Pancreas (tissue), 10 donors: ENCODE measurements at regions not wholly inside any gene's neighbourhood (a gene's known extent, or its start where the extent isn't known, plus 50 kb on each side); places are given as distances from the start of the nearest gene placed in this dataset.

Experiments
- ATAC-seq, 4 donors: fragments of 200-7000 bp; cut with Tn5 transposase; one replicate each; pipeline versions ENCODE4 v1.8.0 to v1.9.1; 2020; ENCODE audit warnings: mild to moderate bottlenecking in 4 of 4, moderate library complexity in 4 of 4
- DNase-seq, 6 donors: peaks; one replicate each; pipeline ENCODE4 v3.0.0-alpha.2; 2020
- FAIRE-seq: peaks from 2 replicates; lab custom pipeline; 2012; peaks lifted over from hg19 to GRCh38; lab: Jason Lieb, UNC
- H3K27ac ChIP-seq, 4 donors: fragments of 200-600 bp; sonication (generic); 1 replicate in 3 of 4; 2 replicates in 1 of 4; pipeline versions ENCODE4 v1.5.0 to v1.8.0; 2020
- H3K27me3 ChIP-seq, 4 donors: fragments of 200-600 bp; one replicate each; pipeline ENCODE4 v1.8.0; 2021
- H3K36me3 ChIP-seq, 3 donors: fragments of 200-600 bp; sonication (generic) in 1 of 3; one replicate each; pipeline versions ENCODE4 v1.5.0 to v1.8.0; 2020 to 2021
- H3K4me1 ChIP-seq, 3 donors: fragments of 200-600 bp; one replicate each; pipeline ENCODE4 v1.8.0; 2021
- H3K4me3 ChIP-seq, 4 donors: fragments of 200-600 bp; sonication (generic) in 2 of 4; one replicate each; pipeline versions ENCODE4 v1.5.0 to v1.8.0; 2020 to 2021
- H3K9me3 ChIP-seq, 4 donors: fragments of 200-600 bp; one replicate each; pipeline ENCODE4 v1.8.0; 2021
- WGBS, 2 donors: extraction: QIAGEN DNeasy Blood & Tissue Kit; methylation state at CpG; one replicate each; pipeline ENCODE4 v1.1.7; 2013; 5-methylcytosine and 5-hydroxymethylcytosine counted together
- intact Hi-C, 3 donors: fragments of 100-400 bp; cut with DNase I; formaldehyde crosslinking; loops; one replicate each; pipeline versions ENCODE4 v1.11.1 to v1.14.2; 2022
- TF ChIP-seq, protein P1 (sequence below), 4 donors: fragments of 200-600 bp; sonication (generic) in 3 of 4; IDR thresholded peaks; one replicate each; pipeline versions ENCODE4 v1.5.0 to v1.8.0; 2021; ENCODE audit warnings: antibody characterized with exemption in 4 of 4
- donor health status: healthy with polysubstance abuse.
- donor health status: DM: no; HTN: no; CAD: no; lungs with moderate emphysema.
- donor health status: DM: no; HTN: no; CAD: no.
- donor health status: control.
- donor health status: control.
- donor health status: Bipolar disorder and iron deficiency.
- donor health status: DM: yes; HTN: yes; CAD: no.
- donor health status: DM: no; HTN: no; CAD: no.
- donor health status: DM: no; HTN: no; CAD: no.
- donor health status: DM: yes; HTN: yes; CAD: no.

DNA sequence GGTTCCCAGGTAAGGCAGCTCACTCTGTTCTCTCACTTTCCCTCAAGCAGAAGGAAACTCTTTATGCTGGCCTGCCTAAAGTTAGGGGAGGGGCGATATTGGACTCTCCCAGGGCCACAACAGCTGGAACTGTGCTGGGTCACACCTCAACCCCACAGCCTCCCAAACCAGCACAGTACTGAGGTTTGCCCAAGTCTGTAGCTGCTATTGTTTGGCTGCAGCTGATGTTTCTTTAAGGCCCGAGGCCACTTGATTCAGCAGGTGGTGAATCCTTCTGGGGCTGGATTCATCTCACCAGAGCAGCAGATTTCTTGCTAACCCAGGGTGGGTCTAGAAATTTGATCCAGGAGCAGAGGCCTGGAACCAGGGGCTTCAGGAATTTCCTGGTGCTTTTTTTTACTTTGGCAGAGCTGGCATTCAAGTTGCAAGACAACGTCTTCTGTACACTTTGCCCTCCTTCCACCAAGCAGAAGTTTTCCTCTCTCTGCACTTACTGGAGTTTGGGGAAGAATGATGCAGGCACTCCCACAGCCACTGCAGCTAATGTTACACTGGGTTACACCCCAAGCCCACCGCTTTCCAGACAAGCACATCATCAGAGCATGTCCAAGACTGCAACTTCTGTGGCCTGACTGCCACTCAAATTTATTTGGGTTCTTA lies 544.7 kb upstream of the NDST4 start:
- no peak overlapping the region for H3K27ac ChIP-seq
- no peak overlapping the region for H3K4me3 ChIP-seq
- WGBS, 2 donors: 63 to 65% methylated on average over 4 of the region's 4 CpGs
- no peaks in the 10 kb centered on the region for H3K4me1 ChIP-seq
- no peaks in the 10 kb centered on the region for H3K27me3 ChIP-seq
- no peak for FAIRE-seq
- intact Hi-C loops: no loop called here
- no peaks in the 10 kb centered on the region for H3K9me3 ChIP-seq
- no peak for DNase-seq
- no peak for ATAC-seq
- H3K36me3 ChIP-seq: no peaks in the 10 kb centered on the region
- TF ChIP-seq, protein P1, sequence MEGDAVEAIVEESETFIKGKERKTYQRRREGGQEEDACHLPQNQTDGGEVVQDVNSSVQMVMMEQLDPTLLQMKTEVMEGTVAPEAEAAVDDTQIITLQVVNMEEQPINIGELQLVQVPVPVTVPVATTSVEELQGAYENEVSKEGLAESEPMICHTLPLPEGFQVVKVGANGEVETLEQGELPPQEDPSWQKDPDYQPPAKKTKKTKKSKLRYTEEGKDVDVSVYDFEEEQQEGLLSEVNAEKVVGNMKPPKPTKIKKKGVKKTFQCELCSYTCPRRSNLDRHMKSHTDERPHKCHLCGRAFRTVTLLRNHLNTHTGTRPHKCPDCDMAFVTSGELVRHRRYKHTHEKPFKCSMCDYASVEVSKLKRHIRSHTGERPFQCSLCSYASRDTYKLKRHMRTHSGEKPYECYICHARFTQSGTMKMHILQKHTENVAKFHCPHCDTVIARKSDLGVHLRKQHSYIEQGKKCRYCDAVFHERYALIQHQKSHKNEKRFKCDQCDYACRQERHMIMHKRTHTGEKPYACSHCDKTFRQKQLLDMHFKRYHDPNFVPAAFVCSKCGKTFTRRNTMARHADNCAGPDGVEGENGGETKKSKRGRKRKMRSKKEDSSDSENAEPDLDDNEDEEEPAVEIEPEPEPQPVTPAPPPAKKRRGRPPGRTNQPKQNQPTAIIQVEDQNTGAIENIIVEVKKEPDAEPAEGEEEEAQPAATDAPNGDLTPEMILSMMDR (IDR thresholded peaks at IDR 0.05): no peak

DNA sequence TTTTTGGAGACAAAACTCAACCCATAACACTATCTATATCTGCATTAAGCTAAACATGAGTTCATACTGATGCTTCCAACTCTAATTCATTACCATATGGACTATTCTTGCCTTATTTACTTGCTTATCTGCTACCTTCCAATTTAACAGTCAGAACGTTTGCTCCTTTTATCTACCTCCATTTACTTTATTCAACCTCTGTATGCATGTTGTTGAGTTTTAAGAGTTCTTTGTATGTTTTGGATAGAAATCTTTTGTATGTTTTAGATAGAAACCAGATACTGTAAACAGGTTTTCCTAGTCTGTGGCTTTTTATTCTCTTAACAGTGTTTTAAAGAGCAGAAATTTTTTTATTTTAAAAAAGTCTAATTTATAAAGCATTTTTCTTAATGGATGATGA lies 542.2 kb upstream of the NDST4 start:
- H3K27ac ChIP-seq: no peak overlapping the region
- no peak for FAIRE-seq
- H3K4me3 ChIP-seq: no peak overlapping the region
- no peaks in the 10 kb centered on the region for H3K4me1 ChIP-seq
- TF ChIP-seq, protein P1 (IDR thresholded peaks at IDR 0.05): no peak
- no peak for ATAC-seq
- DNase-seq: no peak
- no peaks in the 10 kb centered on the region for H3K9me3 ChIP-seq
- no peaks in the 10 kb centered on the region for H3K27me3 ChIP-seq
- no peaks in the 10 kb centered on the region for H3K36me3 ChIP-seq
- WGBS, 2 donors: 12 to 13% methylated on average over 1 of the region's 1 CpG
- intact Hi-C loops: no loop called here

DNA sequence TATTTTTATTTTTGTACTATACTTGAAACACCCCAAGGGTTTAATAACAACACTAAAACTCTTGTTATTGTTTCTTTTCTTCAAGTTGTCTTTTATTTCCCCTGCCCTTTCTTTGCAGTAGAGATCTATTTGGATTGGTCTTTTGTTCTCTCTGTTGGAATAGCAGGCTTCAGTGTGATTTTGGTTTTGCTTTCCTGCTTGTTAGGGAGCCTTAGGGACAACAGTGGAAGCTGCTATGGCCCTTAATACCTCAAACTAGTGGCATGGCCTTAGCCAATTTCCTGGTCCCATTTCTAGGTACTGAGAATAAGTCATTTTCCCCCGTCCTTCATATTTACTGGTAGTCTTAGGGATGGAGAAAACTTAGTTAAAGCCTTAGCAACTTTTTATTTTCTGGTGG lies 535.4 kb upstream of the NDST4 start:
- WGBS, 2 donors: 51 to 69% methylated on average over 1 of the region's 1 CpG
- Histone ChIP-seq H3K4me3 (no peak overlapping the region), H3K4me1 (no peaks in the 10 kb centered on the region), H3K27me3 (no peaks in the 10 kb centered on the region), H3K9me3 (no peaks in the 10 kb centered on the region), H3K27ac (no peak overlapping the region), H3K36me3 (no peaks in the 10 kb centered on the region)
- FAIRE-seq (no peak), DNase-seq (no peak), ATAC-seq (no peak)
- intact Hi-C loops: no loop called here
- TF ChIP-seq, protein P1 (IDR thresholded peaks at IDR 0.05): no peak

DNA sequence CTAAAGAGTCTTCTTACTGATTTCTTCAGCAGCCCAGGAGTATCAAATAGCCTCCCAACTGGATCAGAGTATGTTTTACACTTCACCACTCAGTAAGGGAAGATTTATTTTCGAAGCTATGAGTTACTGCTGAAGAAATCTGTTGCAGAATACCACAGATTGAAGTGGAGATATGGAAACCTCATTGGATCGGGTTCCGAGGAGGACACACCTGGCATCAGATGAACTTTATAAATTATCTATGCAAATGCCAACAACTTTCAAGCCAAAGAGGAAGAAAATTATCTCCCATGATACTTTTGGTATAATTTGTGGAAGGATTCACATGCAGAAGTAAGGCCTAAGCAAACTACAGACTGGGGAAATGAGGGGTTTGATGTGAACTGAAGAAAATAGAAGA lies 515.9 kb upstream of the NDST4 start:
- no peaks in the 10 kb centered on the region for H3K9me3 ChIP-seq
- intact Hi-C loops: no loop called here
- 50 to 65% methylated on average over 3 of the region's 3 CpGs for WGBS, 2 donors
- ATAC-seq (no peak), DNase-seq (no peak), FAIRE-seq (no peak)
- H3K4me1 ChIP-seq: no peaks in the 10 kb centered on the region
- TF ChIP-seq, protein P1 (IDR thresholded peaks at IDR 0.05): no peak
- no peak overlapping the region for H3K27ac ChIP-seq
- H3K27me3 ChIP-seq: no peaks in the 10 kb centered on the region
- no peaks in the 10 kb centered on the region for H3K36me3 ChIP-seq
- no peak overlapping the region for H3K4me3 ChIP-seq

DNA sequence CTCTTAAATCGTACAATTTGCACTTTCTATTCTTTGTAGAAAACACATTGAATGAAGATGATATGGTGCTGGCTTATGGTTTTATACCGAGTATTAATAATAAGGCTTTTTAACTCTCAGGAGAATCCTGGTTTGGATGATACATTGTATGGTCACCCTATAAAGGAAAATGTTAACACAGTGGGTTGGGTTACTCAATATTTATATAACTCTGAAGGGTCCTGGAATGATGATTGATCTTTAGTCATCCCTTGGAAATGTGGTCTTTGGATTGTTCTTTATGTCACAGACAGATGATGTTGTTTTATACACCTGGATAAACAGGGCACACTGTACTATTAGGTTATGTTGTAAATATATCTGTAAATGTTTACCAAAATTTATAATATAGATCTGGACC lies 496.2 kb upstream of the NDST4 start:
- ATAC-seq (no peak), FAIRE-seq (no peak), DNase-seq (no peak)
- H3K27me3 ChIP-seq: no peaks in the 10 kb centered on the region
- H3K4me1 ChIP-seq: no peaks in the 10 kb centered on the region
- H3K27ac ChIP-seq: no peak overlapping the region
- H3K36me3 ChIP-seq: no peaks in the 10 kb centered on the region
- TF ChIP-seq, protein P1 (IDR thresholded peaks at IDR 0.05): no peak
- intact Hi-C loops: no loop called here
- H3K4me3 ChIP-seq: no peak overlapping the region
- no peaks in the 10 kb centered on the region for H3K9me3 ChIP-seq
- WGBS, 2 donors: 58 to 61% methylated on average over 2 of the region's 2 CpGs
